Cardiac septum (tissue), 1 donor: ENCODE measurements at regions not wholly inside any gene's neighbourhood (a gene's known extent, or its start where the extent isn't known, plus 50 kb on each side); places are given as distances from the start of the nearest gene placed in this dataset.

Experiments
- DNase-seq: peaks from one replicate; pipeline ENCODE4 v3.0.0-alpha.2; 2020; ENCODE audit warnings: low spot score
- intact Hi-C: fragments of 100-400 bp; cut with DNase I; formaldehyde crosslinking; loops from one replicate; pipeline ENCODE4 v1.14.0; 2022
- donor health status: DM: no; HTN: no; CAD: no.

DNA sequence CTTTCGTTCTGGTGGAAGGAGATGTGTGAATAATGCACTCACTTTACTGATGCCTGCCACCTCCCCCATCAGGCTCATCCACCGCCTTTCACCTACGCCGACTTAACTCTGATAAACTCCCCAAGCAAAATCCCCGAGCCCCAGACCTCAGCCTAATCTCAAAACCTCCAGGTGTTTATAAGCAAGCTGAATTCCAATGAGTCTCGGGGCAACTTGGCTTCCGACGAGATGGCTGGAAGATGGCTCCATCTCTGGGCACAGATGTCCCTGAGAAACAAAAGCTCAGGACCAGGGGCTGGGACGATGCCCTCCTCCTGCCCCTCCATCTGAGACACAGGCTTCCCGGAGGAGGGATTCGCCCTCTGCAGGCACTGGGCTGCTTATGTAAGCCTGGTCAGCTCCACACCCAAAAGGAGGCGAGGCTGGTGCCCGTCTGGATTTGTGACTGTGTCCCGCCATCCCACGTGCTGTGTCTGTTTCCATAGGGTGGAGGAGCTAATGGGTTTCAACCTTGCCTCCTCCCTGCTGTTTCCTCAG, 386.4 kb upstream of the TNRC6C start:
- intact Hi-C loops = no loop called here
- peak; percentile 62 for DNase-seq

GRCh38 chr17:77572851-77573250, 385.7 kb upstream of the TNRC6C start:
- intact Hi-C loops = no loop called here
- peak; percentile 15 for DNase-seq

GRCh38 chr17:77577491-77577890, 381.0 kb upstream of the TNRC6C start:
- DNase-seq = peak; percentile 59
- intact Hi-C loops = no loop called here

- peak; percentile 33 for DNase-seq
- intact Hi-C loops = no loop called here
Measured at GRCh38 chr17:77579131-77579530, 379.4 kb upstream of the TNRC6C start.

GRCh38 chr17:77579682-77580081, 378.8 kb upstream of the TNRC6C start:
- DNase-seq = peak; percentile 50
- intact Hi-C loops = no loop called here

DNA sequence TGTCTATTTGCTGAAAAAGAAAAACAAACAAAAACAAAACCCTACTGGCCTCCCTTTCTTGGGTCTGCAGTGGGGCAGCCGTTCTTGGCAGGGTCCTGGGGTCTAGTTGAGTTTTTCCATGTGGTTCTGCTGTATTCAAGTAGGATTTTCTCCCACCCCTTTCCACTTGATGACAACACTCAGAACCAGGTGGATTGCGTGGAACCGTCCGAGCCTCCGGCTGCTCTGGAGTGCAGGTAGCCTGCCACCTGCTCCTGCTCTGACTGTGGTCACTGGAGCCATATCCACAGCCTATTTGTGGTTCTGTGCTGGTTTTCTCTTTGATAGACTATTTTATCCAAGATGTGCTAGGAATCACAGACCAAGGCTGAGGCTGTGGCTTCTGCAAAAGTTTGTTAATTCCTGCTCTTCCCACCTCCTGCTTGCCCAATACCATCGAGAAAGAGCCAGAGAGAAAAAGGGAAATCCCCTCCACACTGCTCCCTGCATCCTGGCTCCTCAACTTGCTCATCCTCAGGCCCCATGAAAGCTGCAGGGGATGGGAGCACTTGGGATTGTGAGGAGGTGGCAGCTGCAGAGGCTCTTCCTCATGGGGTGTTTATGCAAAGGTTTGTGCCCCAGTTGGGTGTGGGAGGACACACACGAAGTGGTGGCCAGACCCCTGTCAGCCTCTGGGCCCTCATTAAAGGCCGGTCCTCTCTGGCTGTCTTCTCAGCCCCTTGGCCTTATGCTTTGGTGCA, 377.8 kb upstream of the TNRC6C start:
- peak; percentile 51 for DNase-seq
- intact Hi-C loops = no loop called here

DNA sequence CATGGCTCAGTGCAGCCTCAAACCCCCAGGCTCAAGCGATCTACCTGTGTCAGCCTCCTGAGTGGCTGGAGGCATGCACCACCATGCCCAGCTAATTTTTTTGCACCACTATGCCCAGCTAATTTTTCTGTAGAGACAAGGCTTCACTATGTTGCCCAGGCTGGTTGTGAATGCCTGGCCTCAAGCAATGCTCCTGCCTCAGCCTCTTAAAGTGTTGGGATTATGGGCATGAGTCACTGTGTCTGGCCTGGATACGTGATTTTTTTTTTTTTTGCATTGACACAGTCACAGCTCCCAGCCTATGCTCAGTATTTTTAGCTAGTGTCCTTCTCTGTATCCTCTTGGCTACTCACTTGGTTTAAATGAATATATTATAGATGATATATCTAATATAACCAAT, 377.0 kb upstream of the TNRC6C start:
- intact Hi-C loops = no loop called here
- DNase-seq = peak; percentile 31

DNA sequence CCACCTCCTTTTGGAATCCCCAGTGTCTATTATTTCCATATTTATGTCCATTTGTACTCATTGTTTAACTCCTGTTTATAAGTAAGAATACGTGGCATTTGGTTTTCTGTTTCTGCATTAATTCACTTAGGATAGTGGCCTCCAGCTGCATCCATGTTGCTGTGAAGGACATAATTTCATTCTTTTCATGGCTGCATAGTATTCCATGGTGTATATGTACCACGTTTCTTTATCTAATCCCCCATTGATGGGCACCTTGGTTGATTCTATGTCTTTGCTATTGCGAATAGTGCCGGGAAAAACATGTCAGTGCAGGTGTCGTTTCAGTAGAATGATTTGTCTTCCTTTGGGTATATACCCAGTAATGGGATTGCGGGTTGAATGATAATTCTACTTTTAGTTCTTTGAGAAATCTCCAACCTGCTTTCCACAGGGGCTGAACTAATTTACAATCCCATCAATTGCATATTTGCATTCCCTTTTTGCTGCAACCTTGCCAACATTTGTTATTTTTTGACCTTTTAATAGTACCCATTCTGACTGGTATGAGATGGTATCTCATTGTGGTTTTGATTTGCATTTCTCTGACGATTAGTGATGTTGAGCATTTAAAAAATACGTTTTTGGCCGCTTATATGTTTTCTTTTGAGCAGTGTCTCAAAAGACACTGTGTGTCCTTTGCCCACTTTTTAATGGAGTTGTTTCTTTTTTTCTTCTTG, 373.2 kb upstream of the TNRC6C start:
- no peak for DNase-seq
- intact Hi-C loops = no loop called here

DNA sequence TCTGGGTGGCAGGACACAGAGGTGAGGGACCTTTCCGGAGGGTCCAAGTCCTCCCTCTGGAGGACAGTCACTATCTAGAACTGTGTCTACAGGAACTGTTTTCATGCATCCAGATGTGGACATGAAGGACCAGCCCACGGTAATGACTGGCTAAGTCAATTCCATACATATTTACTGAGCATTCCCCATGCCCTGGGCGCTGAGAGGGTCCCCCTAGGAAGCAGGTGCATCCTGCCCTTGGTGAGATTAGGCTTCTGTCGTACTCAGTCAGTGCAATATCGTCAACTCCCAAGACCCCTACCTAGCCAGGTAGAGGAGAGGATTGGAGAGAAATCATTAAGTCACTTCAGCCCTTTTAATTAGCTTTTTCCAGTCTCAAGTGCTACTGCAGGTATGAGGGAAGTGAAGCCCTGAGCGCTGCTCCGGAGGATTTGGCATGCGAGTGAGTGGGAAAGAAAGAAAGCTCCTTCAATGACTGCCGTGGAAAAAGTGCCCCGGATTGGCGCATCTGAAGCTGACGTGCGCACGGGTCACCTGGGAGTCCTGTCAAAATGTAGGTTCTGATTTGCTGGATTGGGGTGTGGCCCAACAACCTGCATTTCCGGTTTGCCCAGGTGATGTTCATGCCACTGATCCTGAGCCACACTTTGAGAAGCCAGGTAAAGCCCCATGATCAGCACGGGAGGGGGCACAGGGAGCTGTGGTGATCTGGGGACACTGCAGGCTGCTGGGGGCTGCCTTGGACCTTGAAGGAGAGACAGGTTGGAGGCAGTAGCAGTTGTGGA, 367.4 kb upstream of the TNRC6C start:
- DNase-seq = peak; percentile 22
- intact Hi-C loops = no loop called here

- intact Hi-C loops = no loop called here
- no peak for DNase-seq
Measured at GRCh38 chr17:77592106-77592865, 366.2 kb upstream of the TNRC6C start.

DNA sequence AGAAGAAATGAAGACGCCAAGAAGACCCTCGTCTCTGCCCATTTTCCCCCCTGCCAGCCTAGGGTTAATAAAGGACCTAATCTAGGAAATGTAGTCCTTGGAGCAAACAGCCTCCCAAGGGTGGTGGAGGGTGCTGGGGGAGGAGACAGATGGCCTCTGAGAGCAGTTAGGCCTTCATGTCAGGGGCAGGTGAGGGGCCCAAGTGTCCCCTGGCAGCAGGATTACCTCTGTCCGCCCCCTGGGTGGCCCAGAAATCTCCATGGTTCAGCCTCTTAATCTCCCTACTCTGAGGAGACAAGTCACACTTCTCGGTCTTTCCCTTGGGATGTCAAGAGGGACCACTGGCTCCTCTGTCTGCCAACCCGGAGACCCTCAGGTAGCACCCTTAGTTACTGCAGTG, 365.4 kb upstream of the TNRC6C start:
- intact Hi-C loops = no loop called here

GRCh38 chr17:77594416-77595209, 363.9 kb upstream of the TNRC6C start:
- peak; percentile 41 for DNase-seq
- intact Hi-C loops = no loop called here

More for the DNA sequence above, 365.4 kb upstream of the TNRC6C start:
- DNase-seq = peak; percentile 62

- no peak for DNase-seq
- intact Hi-C loops = no loop called here
Measured at GRCh38 chr17:77596491-77597417, 361.7 kb upstream of the TNRC6C start.

DNA sequence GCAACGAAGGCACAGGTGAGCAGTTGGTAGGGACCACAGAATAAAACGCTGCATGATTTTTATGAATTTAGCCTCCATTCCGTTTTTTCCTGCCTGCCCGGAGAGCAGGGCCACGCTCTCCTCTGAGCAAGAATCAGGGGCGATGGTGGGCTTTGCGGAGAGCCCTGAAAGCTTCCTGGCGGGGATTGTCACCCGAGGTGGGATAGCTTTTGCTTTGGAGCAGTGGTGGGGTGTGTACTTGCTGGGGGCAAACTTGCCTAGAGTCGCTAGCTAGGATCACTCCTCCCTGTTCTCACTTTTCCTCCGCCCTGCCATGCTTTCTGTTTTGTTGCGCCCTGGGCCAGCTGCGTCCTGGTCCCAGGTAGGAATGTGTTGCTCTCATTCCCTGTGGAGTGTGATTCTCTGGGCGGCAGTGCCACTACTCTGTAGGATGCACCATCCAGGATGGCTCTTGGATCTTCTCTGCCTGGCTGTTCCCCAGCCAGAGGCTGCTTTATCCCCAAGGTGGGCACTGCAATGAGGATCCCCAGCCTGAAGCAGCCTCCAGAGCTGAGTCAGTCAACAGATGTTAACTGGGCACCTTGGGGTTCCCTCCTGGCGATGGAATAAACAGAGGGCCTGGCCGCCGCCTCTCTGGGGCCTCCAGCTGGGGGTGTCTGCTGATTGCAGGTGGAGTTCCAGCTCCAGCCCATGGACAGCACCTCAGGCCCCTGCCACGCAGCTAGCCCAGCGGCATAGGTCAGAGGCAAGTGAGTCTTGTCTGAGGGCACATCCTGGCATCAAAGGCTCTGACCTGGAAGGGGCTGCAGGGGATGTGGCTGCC, 360.9 kb upstream of the TNRC6C start:
- intact Hi-C loops = no loop called here
- no peak for DNase-seq

- DNase-seq = no peak
- intact Hi-C loops = no loop called here
Measured at GRCh38 chr17:77598241-77598620, 360.3 kb upstream of the TNRC6C start.

GRCh38 chr17:77599699-77600098, 358.8 kb upstream of the TNRC6C start:
- intact Hi-C loops = loop anchor here (5.0 to 10.0 kb wide), 2 partner anchors 167 to 225 kb away; no protein-coding TSS in a partner anchor
- no peak for DNase-seq

DNA sequence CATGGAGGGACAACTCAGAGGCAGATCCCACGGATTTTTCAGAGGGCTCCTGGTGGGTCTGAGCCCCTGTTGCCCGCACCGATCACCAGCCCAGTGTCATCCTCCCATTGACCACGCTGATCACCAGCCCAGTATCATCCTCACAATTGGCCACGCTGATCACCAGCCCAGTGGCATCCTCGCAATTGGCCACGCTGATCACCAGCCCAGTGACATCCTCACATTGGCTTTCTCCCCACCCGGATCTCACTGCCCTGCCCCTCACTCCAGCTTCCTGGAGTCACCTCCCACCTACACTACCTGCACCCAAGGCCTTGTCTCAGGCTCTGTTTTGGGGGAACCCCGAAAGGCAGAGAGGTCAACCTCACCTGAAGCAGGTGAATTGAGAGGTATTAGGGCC, 358.2 kb upstream of the TNRC6C start:
- intact Hi-C loops = loop anchor here (5.0 to 10.0 kb wide), 2 partner anchors 168 to 224 kb away; no protein-coding TSS in a partner anchor
- no peak for DNase-seq
